A673 (cell line): ENCODE measurements at regions not wholly inside any gene's neighbourhood (a gene's known extent, or its start where the extent isn't known, plus 50 kb on each side); places are given as distances from the start of the nearest gene placed in this dataset.

ENCODE experiments used
- BruUV-seq: library from RNA; stranded (reverse); fragments of 400-500 nt; replicated peaks from 2 replicates; lab custom pipeline; 2021; lab: Mats Ljungman, UMichigan
- CTCF ChIA-PET: fragments of 300-600 bp; sonication (Branson Sonifier 250); formaldehyde crosslinking; loops from one replicate; lab custom pipeline; 2022; ENCODE audit warnings: antibody characterized with exemption; lab: Charles Lee
- POLR2A ChIA-PET: fragments of 300-600 bp; sonication (Branson Sonifier 250); formaldehyde crosslinking; loops from one replicate; lab custom pipeline; 2022; ENCODE audit warnings: antibody characterized with exemption; ENCODE audit not compliant: low non-redundant PET; lab: Charles Lee
- DNase-seq: peaks from one replicate; pipeline ENCODE4 v3.0.0-alpha.2; 2015; ENCODE audit warnings: low spot score
- H3K27ac ChIP-seq: fragments of 200-600 bp; sonication (generic); 2 replicates; pipeline ENCODE4 v1.5.1; 2016; ENCODE audit warnings: mixed run types, low read depth, mild to moderate bottlenecking, mixed read lengths, antibody characterized with exemption, low read length; ENCODE audit not compliant: poor library complexity, severe bottlenecking
- H3K27me3 ChIP-seq: fragments of 200-600 bp; sonication (generic); replicated peaks from 2 replicates; pipeline ENCODE4 v1.6.1; 2017; ENCODE audit warnings: mixed run types, low read depth, mild to moderate bottlenecking, mixed read lengths, antibody characterized with exemption, low read length; ENCODE audit not compliant: insufficient read depth, poor library complexity
- H3K36me3 ChIP-seq: fragments of 200-600 bp; sonication (generic); 2 replicates; pipeline ENCODE4 v1.6.1; 2016; ENCODE audit warnings: mixed run types, mild to moderate bottlenecking, mixed read lengths, antibody characterized with exemption, low read length; ENCODE audit not compliant: insufficient read depth, poor library complexity, severe bottlenecking
- H3K4me1 ChIP-seq: fragments of 200-600 bp; sonication (generic); 2 replicates; pipeline ENCODE4 v1.6.1; 2017; ENCODE audit warnings: mixed run types, mild to moderate bottlenecking, mixed read lengths, antibody characterized with exemption, low read length; ENCODE audit not compliant: insufficient read depth, poor library complexity, severe bottlenecking
- H3K4me3 ChIP-seq: fragments of 200-600 bp; sonication (generic); 2 replicates; pipeline ENCODE4 v1.5.1; 2016; ENCODE audit warnings: low read depth, mixed run types, mild to moderate bottlenecking, mixed read lengths, low read length; ENCODE audit not compliant: poor library complexity, severe bottlenecking
- H3K9me3 ChIP-seq: fragments of 200-600 bp; sonication (generic); 2 replicates; pipeline ENCODE4 v1.6.1; 2016; ENCODE audit warnings: mixed run types, low read depth, mild to moderate bottlenecking, mixed read lengths, antibody characterized with exemption, low read length; ENCODE audit not compliant: poor library complexity, severe bottlenecking
- CTCF ChIP-seq: fragments of 300-800, 200-600 bp; sonication (generic); conservative IDR thresholded peaks from 2 replicates; pipeline ENCODE4 v1.5.1; 2017; ENCODE audit warnings: low read depth, mild to moderate bottlenecking, antibody characterized with exemption, low read length, moderate library complexity, mixed read lengths
- EZH2 ChIP-seq: fragments of 200-600 bp; sonication (generic); IDR thresholded peaks from 2 replicates; pipeline ENCODE4 v1.6.1; 2017; ENCODE audit warnings: borderline replicate concordance, low read depth, mild to moderate bottlenecking, mixed read lengths, antibody characterized with exemption, low read length; ENCODE audit not compliant: poor library complexity, severe bottlenecking
- intact Hi-C: fragments of 100-400 bp; cut with micrococcal nuclease; formaldehyde crosslinking; loops from one replicate; pipeline ENCODE4 v1.10.0; 2022; ENCODE audit not compliant: unreplicated experiment

GRCh38 chr9:96115836-96116235 lies 186.1 kb downstream of the HSD17B3 start:
- ChIA-PET CTCF (no interaction called here), POLR2A (no interaction called here)
- Histone ChIP-seq H3K36me3 (no peaks in the 10 kb centered on the region), H3K27ac (no peak overlapping the region), H3K27me3 (no peaks in the 10 kb centered on the region), H3K4me1 (no peaks in the 10 kb centered on the region), H3K4me3 (no peak overlapping the region), H3K9me3 (peaks cover 3% of the 10 kb centered on the region)
- DNase-seq: no peak
- TF ChIP-seq CTCF (no peak), EZH2 (no peak)
- BruUV-seq: no TSS peak
- intact Hi-C loops: no loop called here

- intact Hi-C loops: no loop called here
- TF ChIP-seq EZH2: no peak
- TF ChIP-seq CTCF: no peak
- Histone ChIP-seq H3K4me3 (no peak overlapping the region), H3K27me3 (no peaks in the 10 kb centered on the region), H3K36me3 (no peaks in the 10 kb centered on the region), H3K4me1 (no peaks in the 10 kb centered on the region), H3K9me3 (no peaks in the 10 kb centered on the region), H3K27ac (no peak overlapping the region)
- POLR2A ChIA-PET: interaction anchor here (0.6 kb wide), 1 partner anchor 561 kb away, joined by 14 read pairs; no protein-coding TSS in a partner anchor
- BruUV-seq: no TSS peak
- no peak for DNase-seq
- CTCF ChIA-PET: no interaction called here
Observed at GRCh38 chr9:96113032-96113431, 188.9 kb downstream of the HSD17B3 start.

GRCh38 chr9:96109680-96110351 lies 192.2 kb downstream of the HSD17B3 start:
- BruUV-seq: no TSS peak
- POLR2A ChIA-PET: no interaction called here
- Histone ChIP-seq H3K36me3 (no peaks in the 10 kb centered on the region), H3K4me3 (no peak overlapping the region), H3K27me3 (no peaks in the 10 kb centered on the region), H3K27ac (no peak overlapping the region), H3K4me1 (no peaks in the 10 kb centered on the region), H3K9me3 (no peaks in the 10 kb centered on the region)
- no peak for DNase-seq
- CTCF ChIA-PET: no interaction called here
- TF ChIP-seq EZH2 (no peak), CTCF (no peak)
- intact Hi-C loops: no loop called here
